ENCODE measurements at regions not wholly inside any gene's neighbourhood (a gene's known extent, or its start where the extent isn't known, plus 50 kb on each side); places are given as distances from the start of the nearest gene placed in this dataset.

DNA sequence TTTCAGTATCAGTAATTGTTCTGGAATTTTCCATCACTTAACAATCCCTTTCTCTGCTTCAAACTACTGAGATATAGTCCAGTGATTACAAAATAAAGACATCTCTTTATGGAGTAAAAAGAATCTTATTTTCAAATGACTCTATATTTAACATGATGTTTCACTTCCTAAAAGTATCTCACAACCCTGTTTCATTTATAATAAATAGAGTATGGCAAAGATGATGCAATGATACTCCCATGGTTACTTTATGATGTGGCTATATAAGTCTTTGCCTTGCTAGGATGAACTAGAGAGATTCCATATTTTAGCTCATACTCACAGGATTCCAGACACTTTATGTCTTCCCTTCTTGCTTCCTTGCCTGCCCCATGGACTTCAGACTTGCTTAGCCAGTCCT is 953.5 kb upstream of the MDGA2 start:
- TF ChIP-seq, protein P1, sequence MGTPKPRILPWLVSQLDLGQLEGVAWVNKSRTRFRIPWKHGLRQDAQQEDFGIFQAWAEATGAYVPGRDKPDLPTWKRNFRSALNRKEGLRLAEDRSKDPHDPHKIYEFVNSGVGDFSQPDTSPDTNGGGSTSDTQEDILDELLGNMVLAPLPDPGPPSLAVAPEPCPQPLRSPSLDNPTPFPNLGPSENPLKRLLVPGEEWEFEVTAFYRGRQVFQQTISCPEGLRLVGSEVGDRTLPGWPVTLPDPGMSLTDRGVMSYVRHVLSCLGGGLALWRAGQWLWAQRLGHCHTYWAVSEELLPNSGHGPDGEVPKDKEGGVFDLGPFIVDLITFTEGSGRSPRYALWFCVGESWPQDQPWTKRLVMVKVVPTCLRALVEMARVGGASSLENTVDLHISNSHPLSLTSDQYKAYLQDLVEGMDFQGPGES (IDR thresholded peaks at IDR 0.05; ENCODE audit: low read depth, low read length): no peak
- TF ChIP-seq RAD21 (IDR thresholded peaks at IDR 0.05; ENCODE audit: low read length) (no peak), EP300 (IDR thresholded peaks at IDR 0.05; ENCODE audit: borderline replicate concordance in 1 of 2, low read depth in 1 of 2, low read length in 1 of 2) (no peak)
- TF ChIP-seq, protein P2, sequence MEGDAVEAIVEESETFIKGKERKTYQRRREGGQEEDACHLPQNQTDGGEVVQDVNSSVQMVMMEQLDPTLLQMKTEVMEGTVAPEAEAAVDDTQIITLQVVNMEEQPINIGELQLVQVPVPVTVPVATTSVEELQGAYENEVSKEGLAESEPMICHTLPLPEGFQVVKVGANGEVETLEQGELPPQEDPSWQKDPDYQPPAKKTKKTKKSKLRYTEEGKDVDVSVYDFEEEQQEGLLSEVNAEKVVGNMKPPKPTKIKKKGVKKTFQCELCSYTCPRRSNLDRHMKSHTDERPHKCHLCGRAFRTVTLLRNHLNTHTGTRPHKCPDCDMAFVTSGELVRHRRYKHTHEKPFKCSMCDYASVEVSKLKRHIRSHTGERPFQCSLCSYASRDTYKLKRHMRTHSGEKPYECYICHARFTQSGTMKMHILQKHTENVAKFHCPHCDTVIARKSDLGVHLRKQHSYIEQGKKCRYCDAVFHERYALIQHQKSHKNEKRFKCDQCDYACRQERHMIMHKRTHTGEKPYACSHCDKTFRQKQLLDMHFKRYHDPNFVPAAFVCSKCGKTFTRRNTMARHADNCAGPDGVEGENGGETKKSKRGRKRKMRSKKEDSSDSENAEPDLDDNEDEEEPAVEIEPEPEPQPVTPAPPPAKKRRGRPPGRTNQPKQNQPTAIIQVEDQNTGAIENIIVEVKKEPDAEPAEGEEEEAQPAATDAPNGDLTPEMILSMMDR (IDR thresholded peaks at IDR 0.05): no peak

Measured in SK-N-SH (cell line).